22Rv1 (cell line): ENCODE measurements at regions not wholly inside any gene's neighbourhood (a gene's known extent, or its start where the extent isn't known, plus 50 kb on each side); places are given as distances from the start of the nearest gene placed in this dataset.

Experiments
- CTCF ChIP-seq: fragments of 450-650 bp; IDR thresholded peaks from 2 replicates; pipeline ENCODE4 v1.5.1; 2017; ENCODE audit warnings: mild to moderate bottlenecking
- ZFX ChIP-seq: fragments of 450-650 bp; IDR thresholded peaks from 2 replicates; pipeline ENCODE4 v1.6.1; 2017; ENCODE audit warnings: antibody characterized with exemption, borderline replicate concordance

GRCh38 chr3:82960379-82960778, 1198.9 kb upstream of the GBE1 start:
- TF ChIP-seq CTCF = no peak
- TF ChIP-seq ZFX = no peak
